HEK293T (cell line): ENCODE measurements at regions not wholly inside any gene's neighbourhood (a gene's known extent, or its start where the extent isn't known, plus 50 kb on each side); places are given as distances from the start of the nearest gene placed in this dataset.

Experiments
- CTCF ChIA-PET: fragments of 350-600 bp; formaldehyde crosslinking; extraction: SDS; loops from one replicate; lab custom pipeline; 2021; ENCODE audit warnings: antibody characterized with exemption, inconsistent platforms; lab: Yijun Ruan, JAX
- POLR2A ChIA-PET: fragments of 350-600 bp; formaldehyde crosslinking; extraction: SDS; loops from one replicate; lab custom pipeline; 2020; ENCODE audit warnings: antibody characterized with exemption, inconsistent platforms; lab: Yijun Ruan, JAX
- DNase-seq: peaks from one replicate; pipeline ENCODE4 v3.0.0; 2012; ENCODE audit warnings: mixed read lengths; ENCODE audit errors: extremely low spot score
- ARNT ChIP-seq: fragments of 450-650 bp; IDR thresholded peaks from 2 replicates; pipeline ENCODE4 v1.6.1; 2017; ENCODE audit warnings: mild to moderate bottlenecking
- BHLHE40 ChIP-seq: fragments of 450-650 bp; IDR thresholded peaks from 2 replicates; pipeline ENCODE4 v1.6.1; 2016; ENCODE audit warnings: mild to moderate bottlenecking, moderate library complexity, borderline replicate concordance
- CTBP1 ChIP-seq: fragments of 450-650 bp; IDR thresholded peaks from 2 replicates; pipeline ENCODE4 v1.6.1; 2016; ENCODE audit warnings: borderline replicate concordance
- ELF4 ChIP-seq: fragments of 450-650 bp; IDR thresholded peaks from 2 replicates; pipeline ENCODE4 v1.6.1; 2017; ENCODE audit warnings: antibody characterized with exemption
- FOXA1 ChIP-seq: fragments of 450-650 bp; IDR thresholded peaks from 2 replicates; pipeline ENCODE4 v1.6.1; 2016; ENCODE audit warnings: mild to moderate bottlenecking
- FOXK2 ChIP-seq: fragments of 450-650 bp; IDR thresholded peaks from 2 replicates; pipeline ENCODE4 v1.6.1; 2016; ENCODE audit warnings: mild to moderate bottlenecking
- FOXM1 ChIP-seq: fragments of 450-650 bp; IDR thresholded peaks from 2 replicates; pipeline ENCODE4 v1.6.1; 2017; ENCODE audit warnings: mild to moderate bottlenecking, borderline replicate concordance
- HDGF ChIP-seq: fragments of 450-650 bp; IDR thresholded peaks from 2 replicates; pipeline ENCODE4 v1.6.1; 2017; ENCODE audit warnings: antibody characterized with exemption, borderline replicate concordance
- L3MBTL2 ChIP-seq: fragments of 450-650 bp; conservative IDR thresholded peaks from 2 replicates; pipeline ENCODE4 v1.6.1; 2016; ENCODE audit warnings: mild to moderate bottlenecking
- LEF1 ChIP-seq: fragments of 450-650 bp; IDR thresholded peaks from 2 replicates; pipeline ENCODE4 v1.6.1; 2017; ENCODE audit warnings: mild to moderate bottlenecking, borderline replicate concordance
- NFRKB ChIP-seq: fragments of 450-650 bp; IDR thresholded peaks from 2 replicates; pipeline ENCODE4 v1.6.1; 2016; ENCODE audit warnings: mild to moderate bottlenecking, moderate library complexity
- SP1 ChIP-seq: fragments of 450-650 bp; IDR thresholded peaks from 2 replicates; pipeline ENCODE4 v1.6.1; 2017
- SUZ12 ChIP-seq: fragments of 450-650 bp; IDR thresholded peaks from 2 replicates; pipeline ENCODE4 v1.6.1; 2016; ENCODE audit warnings: mild to moderate bottlenecking
- TARDBP ChIP-seq: fragments of 450-650 bp; IDR thresholded peaks from 2 replicates; pipeline ENCODE4 v1.6.1; 2016
- ZNF384 ChIP-seq: fragments of 450-650 bp; IDR thresholded peaks from 2 replicates; pipeline ENCODE4 v1.6.1; 2016
- TF ChIP-seq, protein P1 (sequence below): fragments of 450-650 bp; IDR thresholded peaks from 2 replicates; pipeline ENCODE4 v1.6.1; 2016

DNA sequence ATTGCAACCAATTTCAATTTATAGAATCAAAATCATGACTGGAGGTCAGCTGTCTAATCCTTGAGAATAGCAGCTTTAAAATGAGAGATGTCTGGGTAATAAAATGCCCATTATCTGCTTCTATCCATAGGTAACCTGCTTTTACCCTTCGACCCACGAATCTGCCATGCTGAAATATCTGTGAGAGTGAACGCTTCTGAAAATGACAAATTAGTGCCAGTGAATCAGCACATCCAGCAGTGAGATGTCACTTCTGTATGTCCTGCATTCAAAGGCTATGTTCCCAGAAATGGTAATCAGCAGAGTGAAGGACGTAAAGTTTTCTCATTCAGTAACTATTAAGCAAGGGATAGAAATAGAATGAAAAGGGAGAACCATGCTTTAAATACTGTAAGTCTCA, 532.4 kb upstream of the ITGA1 start:
- POLR2A ChIA-PET, result no interaction called here
- CTCF ChIA-PET, result no interaction called here
- no peak for DNase-seq
- no peak for TF ChIP-seq BHLHE40

DNA sequence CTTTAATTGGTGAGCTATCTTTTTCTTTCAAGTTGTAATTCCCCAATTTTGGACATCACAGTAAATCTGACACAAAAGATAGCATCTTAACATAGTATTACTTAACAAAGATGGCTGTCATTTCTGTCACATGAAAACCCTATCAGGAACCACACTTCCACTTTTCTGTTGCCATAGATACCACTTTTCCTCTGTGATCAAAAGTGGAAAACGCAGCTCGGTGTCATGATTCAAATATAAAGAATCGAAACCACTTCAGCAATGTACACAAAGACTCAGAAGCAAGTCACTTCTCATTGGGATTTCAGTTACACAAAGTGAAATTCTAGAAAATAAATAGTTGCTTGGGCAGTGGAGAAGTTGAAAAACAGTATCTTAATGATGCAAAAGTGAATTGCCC, 524.9 kb upstream of the ITGA1 start:
- TF ChIP-seq BHLHE40, result no peak
- TF ChIP-seq, protein P1, sequence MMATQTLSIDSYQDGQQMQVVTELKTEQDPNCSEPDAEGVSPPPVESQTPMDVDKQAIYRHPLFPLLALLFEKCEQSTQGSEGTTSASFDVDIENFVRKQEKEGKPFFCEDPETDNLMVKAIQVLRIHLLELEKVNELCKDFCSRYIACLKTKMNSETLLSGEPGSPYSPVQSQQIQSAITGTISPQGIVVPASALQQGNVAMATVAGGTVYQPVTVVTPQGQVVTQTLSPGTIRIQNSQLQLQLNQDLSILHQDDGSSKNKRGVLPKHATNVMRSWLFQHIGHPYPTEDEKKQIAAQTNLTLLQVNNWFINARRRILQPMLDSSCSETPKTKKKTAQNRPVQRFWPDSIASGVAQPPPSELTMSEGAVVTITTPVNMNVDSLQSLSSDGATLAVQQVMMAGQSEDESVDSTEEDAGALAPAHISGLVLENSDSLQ, result no peak
- TF ChIP-seq CTBP1, result no peak
- no peak for TF ChIP-seq FOXA1
- TF ChIP-seq SUZ12, result no peak
- DNase-seq, result no peak
- ChIA-PET POLR2A (no interaction called here), CTCF (no interaction called here)

DNA sequence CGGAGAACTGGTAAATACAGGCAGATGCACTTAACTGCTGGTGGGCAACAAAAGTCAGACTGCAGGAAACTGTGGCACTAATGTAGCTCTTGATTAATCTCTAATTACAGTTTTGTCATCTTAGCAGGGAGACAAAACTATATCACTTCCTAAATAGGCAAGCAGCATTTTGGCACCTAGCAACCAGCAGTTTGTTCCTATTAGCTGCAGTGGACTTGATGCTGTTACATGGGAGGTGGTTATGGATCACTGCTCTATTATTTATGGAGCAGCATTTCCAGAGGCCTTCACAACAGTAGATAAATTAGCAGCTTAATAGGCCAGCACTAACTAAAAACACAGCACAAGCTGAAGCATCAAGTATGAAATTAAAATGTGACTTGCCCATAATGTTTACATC, 518.3 kb upstream of the ITGA1 start:
- no peak for DNase-seq
- ChIA-PET CTCF (no interaction called here), POLR2A (no interaction called here)
- TF ChIP-seq ARNT, result no peak
- TF ChIP-seq, protein P1, result no peak
- no peak for TF ChIP-seq FOXK2
- no peak for TF ChIP-seq SUZ12
- no peak for TF ChIP-seq NFRKB
- TF ChIP-seq BHLHE40, result no peak
- TF ChIP-seq TARDBP, result no peak
- no peak for TF ChIP-seq FOXM1
- no peak for TF ChIP-seq FOXA1
- TF ChIP-seq ELF4, result no peak
- no peak for TF ChIP-seq HDGF
- no peak for TF ChIP-seq LEF1
- TF ChIP-seq CTBP1, result no peak
- TF ChIP-seq L3MBTL2, result no peak
- TF ChIP-seq SP1, result no peak
- TF ChIP-seq ZNF384, result no peak

DNA sequence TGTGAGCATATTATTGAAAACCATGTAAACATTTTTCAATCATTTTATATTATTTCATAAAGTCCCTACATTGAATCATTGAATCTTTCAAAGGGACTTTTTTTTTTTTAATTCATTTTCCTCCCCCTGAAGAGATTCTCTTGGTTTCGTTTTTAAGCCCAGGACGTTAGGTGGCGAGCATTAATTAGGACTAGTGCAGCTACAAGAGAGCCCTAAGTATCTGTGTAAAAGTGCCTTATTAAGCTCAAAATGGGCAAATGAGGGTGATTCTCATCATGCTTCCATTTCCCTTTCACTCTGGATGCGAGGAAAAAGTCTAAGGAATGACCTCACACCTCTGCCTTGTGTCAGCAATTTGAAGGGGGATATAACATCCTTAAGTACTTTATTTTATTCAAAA, 517.9 kb upstream of the ITGA1 start:
- no peak for DNase-seq
- CTCF ChIA-PET, result no interaction called here
- POLR2A ChIA-PET, result no interaction called here
- TF ChIP-seq TARDBP, result no peak
- no peak for TF ChIP-seq ELF4
- TF ChIP-seq NFRKB, result no peak
- no peak for TF ChIP-seq SUZ12
- no peak for TF ChIP-seq FOXK2
- TF ChIP-seq L3MBTL2, result no peak
- TF ChIP-seq HDGF, result no peak
- no peak for TF ChIP-seq CTBP1
- TF ChIP-seq ARNT, result no peak
- no peak for TF ChIP-seq LEF1

DNA sequence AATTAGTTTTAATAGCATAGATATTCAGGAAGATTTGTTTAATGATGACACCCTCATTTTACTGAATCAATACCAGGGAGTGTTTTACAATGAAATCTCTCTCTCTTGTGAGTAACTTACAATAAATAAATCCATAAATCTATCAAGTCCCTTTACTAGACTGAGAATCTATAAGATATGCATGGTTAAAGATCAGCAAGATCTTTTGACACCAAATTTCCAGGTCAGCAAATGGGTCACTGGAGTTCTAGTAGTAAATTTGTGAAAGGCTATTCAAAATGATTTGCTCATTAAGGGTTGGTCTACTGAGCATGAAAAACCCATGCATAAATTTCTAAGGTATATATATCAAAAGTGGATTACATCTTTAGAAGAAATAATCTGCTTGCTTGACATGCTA, 512.1 kb upstream of the ITGA1 start:
- no peak for TF ChIP-seq SUZ12
- TF ChIP-seq LEF1, result no peak
- no peak for TF ChIP-seq TARDBP
- TF ChIP-seq HDGF, result no peak
- TF ChIP-seq FOXM1, result no peak
- TF ChIP-seq, protein P1, result no peak
- no peak for TF ChIP-seq CTBP1
- no peak for TF ChIP-seq ZNF384
- TF ChIP-seq ELF4, result no peak
- no peak for TF ChIP-seq L3MBTL2
- no peak for TF ChIP-seq SP1
- no peak for TF ChIP-seq FOXA1
- TF ChIP-seq NFRKB, result no peak
- no peak for TF ChIP-seq FOXK2
- TF ChIP-seq ARNT, result no peak
- TF ChIP-seq BHLHE40, result no peak
- CTCF ChIA-PET, result no interaction called here
- POLR2A ChIA-PET, result no interaction called here
- DNase-seq, result no peak

DNA sequence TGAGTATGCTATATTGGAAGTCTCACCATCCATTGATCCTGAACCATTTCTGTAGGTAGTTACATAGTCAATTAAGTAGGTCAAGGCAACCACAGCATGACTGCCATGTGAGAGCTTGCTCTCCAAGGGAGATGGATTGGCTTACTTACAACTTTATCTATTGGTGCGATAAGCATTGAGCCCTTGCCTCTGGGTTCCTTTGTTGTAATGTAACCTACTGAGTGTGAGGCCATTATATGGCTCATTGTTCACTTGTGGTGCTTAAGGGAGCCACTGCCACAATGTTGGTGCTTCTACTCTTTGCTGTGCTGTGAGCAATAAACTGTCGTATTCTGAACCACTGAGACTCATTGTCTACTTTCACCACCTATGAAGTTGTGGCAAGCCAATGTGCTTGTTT, 510.6 kb upstream of the ITGA1 start:
- TF ChIP-seq FOXA1, result no peak
- TF ChIP-seq, protein P1, result no peak
- no peak for TF ChIP-seq LEF1
- no peak for TF ChIP-seq SUZ12
- no peak for TF ChIP-seq CTBP1
- no peak for TF ChIP-seq TARDBP
- TF ChIP-seq ARNT, result no peak
- no peak for TF ChIP-seq FOXK2
- TF ChIP-seq BHLHE40, result no peak
- TF ChIP-seq FOXM1, result no peak
- no peak for TF ChIP-seq HDGF
- TF ChIP-seq ZNF384, result no peak
- TF ChIP-seq L3MBTL2, result no peak
- no peak for TF ChIP-seq SP1
- TF ChIP-seq NFRKB, result no peak
- no peak for TF ChIP-seq ELF4
- CTCF ChIA-PET, result no interaction called here
- DNase-seq, result no peak
- POLR2A ChIA-PET, result no interaction called here
